Esophagus muscularis mucosa (tissue), 3 donors: ENCODE measurements at regions not wholly inside any gene's neighbourhood (a gene's known extent, or its start where the extent isn't known, plus 50 kb on each side); places are given as distances from the start of the nearest gene placed in this dataset.

Experiments
- EP300 ChIP-seq: sonication (generic); formaldehyde crosslinking; IDR thresholded peaks from one replicate; pipeline ENCODE4 v1.6.1; 2017; ENCODE audit warnings: antibody characterized with exemption
- TF ChIP-seq, protein P1 (sequence below), 3 experiments: fragments of 200-600 bp in 2 of 3; fragments of 450-650 bp in 1 of 3; sonication (generic) in 2 of 3; IDR thresholded peaks; one replicate each; pipeline ENCODE4 v1.5.1; 2017 to 2019; ENCODE audit warnings: antibody characterized with exemption in 3 of 3, mild to moderate bottlenecking in 2 of 3, moderate library complexity in 1 of 3

DNA sequence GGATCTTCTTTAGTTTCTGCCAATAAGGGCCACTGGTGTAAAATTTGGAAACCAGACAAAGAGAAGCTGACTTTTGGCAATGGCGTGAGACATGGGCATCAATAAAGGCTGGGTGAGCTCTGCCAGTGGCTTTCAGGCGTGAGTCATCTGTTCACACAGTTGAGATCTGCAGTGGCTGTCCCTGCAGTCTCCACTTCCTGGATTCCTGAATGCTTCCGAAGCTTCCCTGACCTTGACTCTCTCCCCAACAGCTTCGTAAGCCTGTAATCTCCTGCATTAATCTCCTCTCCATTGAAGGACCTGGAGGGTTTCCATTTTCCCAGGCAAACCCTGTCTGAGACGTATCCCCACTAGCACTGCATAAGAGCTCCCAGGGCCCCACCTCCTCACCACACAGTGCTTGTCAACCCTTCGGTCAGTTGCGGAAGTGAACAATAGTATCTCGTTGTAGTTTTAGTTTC is 574.7 kb downstream of the TBC1D22A start:
- TF ChIP-seq, protein P1, sequence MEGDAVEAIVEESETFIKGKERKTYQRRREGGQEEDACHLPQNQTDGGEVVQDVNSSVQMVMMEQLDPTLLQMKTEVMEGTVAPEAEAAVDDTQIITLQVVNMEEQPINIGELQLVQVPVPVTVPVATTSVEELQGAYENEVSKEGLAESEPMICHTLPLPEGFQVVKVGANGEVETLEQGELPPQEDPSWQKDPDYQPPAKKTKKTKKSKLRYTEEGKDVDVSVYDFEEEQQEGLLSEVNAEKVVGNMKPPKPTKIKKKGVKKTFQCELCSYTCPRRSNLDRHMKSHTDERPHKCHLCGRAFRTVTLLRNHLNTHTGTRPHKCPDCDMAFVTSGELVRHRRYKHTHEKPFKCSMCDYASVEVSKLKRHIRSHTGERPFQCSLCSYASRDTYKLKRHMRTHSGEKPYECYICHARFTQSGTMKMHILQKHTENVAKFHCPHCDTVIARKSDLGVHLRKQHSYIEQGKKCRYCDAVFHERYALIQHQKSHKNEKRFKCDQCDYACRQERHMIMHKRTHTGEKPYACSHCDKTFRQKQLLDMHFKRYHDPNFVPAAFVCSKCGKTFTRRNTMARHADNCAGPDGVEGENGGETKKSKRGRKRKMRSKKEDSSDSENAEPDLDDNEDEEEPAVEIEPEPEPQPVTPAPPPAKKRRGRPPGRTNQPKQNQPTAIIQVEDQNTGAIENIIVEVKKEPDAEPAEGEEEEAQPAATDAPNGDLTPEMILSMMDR (IDR thresholded peaks at IDR 0.05): no peak
- TF ChIP-seq EP300: no peak
